PFSK-1 (cell line): ENCODE measurements at regions not wholly inside any gene's neighbourhood (a gene's known extent, or its start where the extent isn't known, plus 50 kb on each side); places are given as distances from the start of the nearest gene placed in this dataset.

Experiments
- FOXP2 ChIP-seq: optimal IDR thresholded peaks from 2 replicates; pipeline ENCODE3; 2011; ENCODE audit warnings: borderline replicate concordance, control low read depth, inconsistent platforms; ENCODE audit not compliant: insufficient read depth; ENCODE audit errors: extremely low read length, extremely low read depth
- POLR2AphosphoS5 ChIP-seq: IDR thresholded peaks from 2 replicates; pipeline ENCODE4 v1.6.1; 2012; ENCODE audit warnings: low read depth, mild to moderate bottlenecking, control low read depth, low read length, moderate library complexity
- SIN3A ChIP-seq: IDR thresholded peaks from 2 replicates; pipeline ENCODE4 v1.6.1; 2012; ENCODE audit warnings: mild to moderate bottlenecking, low read length, moderate library complexity, borderline replicate concordance; ENCODE audit not compliant: insufficient read depth
- TAF1 ChIP-seq: IDR thresholded peaks from 2 replicates; pipeline ENCODE4 v1.6.1; 2012; ENCODE audit warnings: low read length, control low read depth, borderline replicate concordance; ENCODE audit not compliant: insufficient read depth
- TF ChIP-seq, protein P1 (sequence below), 2 experiments: IDR thresholded peaks; 2 replicates each; pipeline versions ENCODE4 v1.6.1 to v1.8.0; 2011 to 2012; ENCODE audit warnings: low read depth in 2 of 2, low read length in 2 of 2, control low read depth in 1 of 2, inconsistent platforms in 1 of 2, mild to moderate bottlenecking in 1 of 2, moderate library complexity in 1 of 2; ENCODE audit not compliant: insufficient read depth in 1 of 2

DNA sequence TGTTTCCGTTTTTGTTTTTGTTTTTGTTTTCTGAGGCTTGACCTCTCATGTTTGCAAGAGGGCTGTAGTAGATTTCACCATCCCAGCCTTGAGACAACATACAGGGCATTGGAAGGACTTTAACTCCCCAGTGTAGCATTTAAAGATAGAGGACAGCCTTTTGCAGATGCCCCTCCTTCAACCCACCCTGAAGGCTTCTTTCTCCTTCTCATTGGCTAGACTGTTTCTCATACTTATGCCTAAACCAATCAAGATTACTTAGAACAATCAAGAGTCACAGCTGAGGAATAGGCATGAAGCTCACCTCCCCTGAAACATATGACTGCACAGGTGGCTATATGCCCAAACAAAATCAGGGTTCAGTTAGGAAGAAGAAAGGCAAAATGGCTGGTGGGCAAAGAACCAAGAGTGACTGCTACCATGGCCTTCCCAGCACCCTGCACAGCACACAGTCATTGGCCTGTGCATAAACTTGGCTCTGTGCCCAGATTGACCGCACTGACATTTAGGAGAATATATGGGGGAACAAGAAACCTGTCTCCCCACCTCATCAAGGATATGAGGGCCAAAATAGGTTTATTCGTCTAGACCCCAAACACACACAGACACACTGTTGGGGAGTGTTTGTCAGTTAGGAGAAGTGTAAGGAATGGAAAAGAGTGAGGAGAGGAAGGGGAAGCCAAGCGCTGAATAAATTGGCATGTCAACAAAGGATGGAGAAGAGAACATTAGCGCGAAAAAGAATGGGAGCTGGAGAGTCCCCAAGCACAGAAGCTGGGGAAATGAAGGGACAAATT, 137.3 kb upstream of the RANBP3L start:
- TF ChIP-seq FOXP2 (no peak), POLR2AphosphoS5 (no peak), TAF1 (no peak), SIN3A (no peak)
- TF ChIP-seq, protein P1, sequence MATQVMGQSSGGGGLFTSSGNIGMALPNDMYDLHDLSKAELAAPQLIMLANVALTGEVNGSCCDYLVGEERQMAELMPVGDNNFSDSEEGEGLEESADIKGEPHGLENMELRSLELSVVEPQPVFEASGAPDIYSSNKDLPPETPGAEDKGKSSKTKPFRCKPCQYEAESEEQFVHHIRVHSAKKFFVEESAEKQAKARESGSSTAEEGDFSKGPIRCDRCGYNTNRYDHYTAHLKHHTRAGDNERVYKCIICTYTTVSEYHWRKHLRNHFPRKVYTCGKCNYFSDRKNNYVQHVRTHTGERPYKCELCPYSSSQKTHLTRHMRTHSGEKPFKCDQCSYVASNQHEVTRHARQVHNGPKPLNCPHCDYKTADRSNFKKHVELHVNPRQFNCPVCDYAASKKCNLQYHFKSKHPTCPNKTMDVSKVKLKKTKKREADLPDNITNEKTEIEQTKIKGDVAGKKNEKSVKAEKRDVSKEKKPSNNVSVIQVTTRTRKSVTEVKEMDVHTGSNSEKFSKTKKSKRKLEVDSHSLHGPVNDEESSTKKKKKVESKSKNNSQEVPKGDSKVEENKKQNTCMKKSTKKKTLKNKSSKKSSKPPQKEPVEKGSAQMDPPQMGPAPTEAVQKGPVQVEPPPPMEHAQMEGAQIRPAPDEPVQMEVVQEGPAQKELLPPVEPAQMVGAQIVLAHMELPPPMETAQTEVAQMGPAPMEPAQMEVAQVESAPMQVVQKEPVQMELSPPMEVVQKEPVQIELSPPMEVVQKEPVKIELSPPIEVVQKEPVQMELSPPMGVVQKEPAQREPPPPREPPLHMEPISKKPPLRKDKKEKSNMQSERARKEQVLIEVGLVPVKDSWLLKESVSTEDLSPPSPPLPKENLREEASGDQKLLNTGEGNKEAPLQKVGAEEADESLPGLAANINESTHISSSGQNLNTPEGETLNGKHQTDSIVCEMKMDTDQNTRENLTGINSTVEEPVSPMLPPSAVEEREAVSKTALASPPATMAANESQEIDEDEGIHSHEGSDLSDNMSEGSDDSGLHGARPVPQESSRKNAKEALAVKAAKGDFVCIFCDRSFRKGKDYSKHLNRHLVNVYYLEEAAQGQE (IDR thresholded peaks at IDR 0.05; ENCODE audit: insufficient read depth in 1 of 2, low read depth in 2 of 2, low read length in 2 of 2): no peak

- TF ChIP-seq SIN3A (no peak), POLR2AphosphoS5 (no peak), FOXP2 (no peak), TAF1 (no peak)
- TF ChIP-seq, protein P1 (IDR thresholded peaks at IDR 0.05; ENCODE audit: insufficient read depth in 1 of 2, low read depth in 2 of 2, low read length in 2 of 2): no peak
Observed at GRCh38 chr5:36440300-36440699, 138.6 kb upstream of the RANBP3L start.

DNA sequence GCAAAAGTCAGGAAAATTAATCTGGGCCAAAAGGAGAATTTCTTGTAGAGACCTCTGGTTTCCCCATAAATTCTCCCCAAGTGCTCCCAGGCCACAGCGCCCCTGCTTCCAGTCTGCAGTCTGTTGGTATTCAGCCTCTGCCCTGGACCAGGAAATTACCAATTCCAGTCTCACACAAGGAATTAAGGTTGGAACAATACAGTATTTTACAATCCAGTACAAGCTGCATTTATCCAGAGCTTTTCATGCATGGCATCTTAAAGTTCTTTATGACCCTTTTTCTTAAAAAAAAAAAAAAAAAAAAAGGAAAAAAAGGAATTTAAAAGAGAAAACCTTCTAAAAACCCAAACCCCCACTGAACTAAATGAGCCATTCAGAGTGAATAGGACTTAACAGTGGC, 139.6 kb upstream of the RANBP3L start:
- TF ChIP-seq, protein P1 (IDR thresholded peaks at IDR 0.05; ENCODE audit: insufficient read depth in 1 of 2, low read depth in 2 of 2, low read length in 2 of 2): no peak
- TF ChIP-seq POLR2AphosphoS5 (no peak), FOXP2 (no peak), TAF1 (no peak), SIN3A (no peak)

- TF ChIP-seq, protein P1 (IDR thresholded peaks at IDR 0.05; ENCODE audit: insufficient read depth in 1 of 2, low read depth in 2 of 2, low read length in 2 of 2): no peak
- TF ChIP-seq FOXP2 (no peak), SIN3A (no peak), TAF1 (no peak), POLR2AphosphoS5 (no peak)
Observed at GRCh38 chr5:36442352-36442751, 140.7 kb upstream of the RANBP3L start.

GRCh38 chr5:36442796-36443195, 141.1 kb upstream of the RANBP3L start:
- no peak for TF ChIP-seq POLR2AphosphoS5
- no peak for TF ChIP-seq FOXP2
- TF ChIP-seq, protein P1 (IDR thresholded peaks at IDR 0.05; ENCODE audit: insufficient read depth in 1 of 2, low read depth in 2 of 2, low read length in 2 of 2): no peak
- no peak for TF ChIP-seq TAF1
- no peak for TF ChIP-seq SIN3A
